Activated CD8-positive, alpha-beta memory T cell treated with anti-CD3 and anti-CD28 coated beads, Interleukin-2, amount 10 ng/mL, durations not matched to agents 7 days and 5 days (primary cell): ENCODE measurements at regions not wholly inside any gene's neighbourhood (a gene's known extent, or its start where the extent isn't known, plus 50 kb on each side); places are given as distances from the start of the nearest gene placed in this dataset.

ENCODE experiments used
- ATAC-seq: fragments of 150-1000 bp; cut with Tn5 transposase; one replicate; pipeline ENCODE4 v1.10.0; 2021; ENCODE audit warnings: moderate library complexity
- CTCF ChIA-PET: fragments of 350-600 bp; sonication (Branson Sonifier 250); formaldehyde crosslinking; loops from one replicate; lab custom pipeline; 2021; ENCODE audit warnings: antibody characterized with exemption; lab: Charles Lee
- DNase-seq: peaks from one replicate; pipeline ENCODE4 v3.0.0-alpha.2; 2020
- H3K27ac Mint-ChIP-seq: one replicate; pipeline ENCODE4 v1.8.0; 2021; ENCODE audit warnings: mild to moderate bottlenecking, mixed read lengths
- H3K27me3 Mint-ChIP-seq: one replicate; pipeline ENCODE4 v1.8.0; 2021; ENCODE audit warnings: mixed read lengths
- H3K36me3 Mint-ChIP-seq: one replicate; pipeline ENCODE4 v1.8.0; 2021; ENCODE audit warnings: mild to moderate bottlenecking, mixed read lengths
- H3K4me1 Mint-ChIP-seq: one replicate; pipeline ENCODE4 v1.8.0; 2021; ENCODE audit warnings: mixed read lengths
- H3K4me3 Mint-ChIP-seq: one replicate; pipeline ENCODE4 v1.8.0; 2021; ENCODE audit warnings: mild to moderate bottlenecking, moderate library complexity, mixed read lengths
- H3K9me3 Mint-ChIP-seq: one replicate; pipeline ENCODE4 v1.8.0; 2022; ENCODE audit warnings: low read depth, mixed read lengths

DNA sequence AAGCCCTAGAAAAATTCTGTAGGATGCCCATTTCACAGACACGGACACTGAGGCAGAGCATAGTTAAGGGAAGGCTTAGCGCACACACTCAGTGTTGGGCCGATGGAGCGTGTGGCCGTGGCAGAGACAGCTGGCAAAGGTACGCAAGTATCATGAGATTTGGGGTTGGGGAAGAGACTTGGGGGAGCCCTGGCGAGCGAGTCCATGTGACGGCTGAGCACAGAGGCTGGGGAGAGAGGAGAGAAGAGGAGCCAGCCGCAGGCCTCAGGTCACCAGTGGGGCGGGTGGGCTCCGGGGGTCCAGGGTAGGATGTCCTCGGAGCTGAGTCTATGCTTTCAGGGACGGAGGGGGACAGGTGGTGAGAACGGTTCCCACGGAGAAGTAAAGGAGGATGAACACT, 311.3 kb downstream of the CTTN start:
- DNase-seq, result no peak
- H3K36me3 Mint-ChIP-seq, result no peaks in the 10 kb centered on the region
- H3K9me3 Mint-ChIP-seq, result no peaks in the 10 kb centered on the region
- H3K4me1 Mint-ChIP-seq, result no peaks in the 10 kb centered on the region
- CTCF ChIA-PET, result no interaction called here
- no peak for ATAC-seq
- H3K4me3 Mint-ChIP-seq, result no peak overlapping the region
- no peak overlapping the region for H3K27ac Mint-ChIP-seq
- peaks cover 6% of the 10 kb centered on the region for H3K27me3 Mint-ChIP-seq

DNA sequence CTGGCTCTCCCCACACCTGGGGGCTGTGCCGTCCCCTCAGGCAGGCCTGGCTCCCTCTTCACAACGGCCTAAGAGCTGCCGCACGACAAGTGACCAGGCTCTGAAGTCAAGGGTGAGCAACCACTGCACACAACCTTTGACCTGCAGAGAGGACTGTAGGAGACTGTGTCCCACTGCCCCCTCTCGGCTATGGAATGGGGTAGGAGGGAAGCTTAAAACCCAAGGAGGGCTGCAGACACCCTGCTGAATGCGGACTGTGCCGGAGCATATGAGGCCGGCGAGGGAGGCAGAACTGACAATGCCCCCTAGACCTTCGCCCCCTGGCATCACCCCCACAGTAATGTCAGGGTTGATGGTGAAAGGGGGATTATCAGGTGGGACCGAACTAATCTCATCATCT, 311.9 kb downstream of the CTTN start:
- H3K9me3 Mint-ChIP-seq, result no peaks in the 10 kb centered on the region
- H3K27me3 Mint-ChIP-seq, result peaks cover 6% of the 10 kb centered on the region
- DNase-seq (no peak), ATAC-seq (no peak)
- no peaks in the 10 kb centered on the region for H3K4me1 Mint-ChIP-seq
- H3K27ac Mint-ChIP-seq, result no peak overlapping the region
- H3K36me3 Mint-ChIP-seq, result no peaks in the 10 kb centered on the region
- H3K4me3 Mint-ChIP-seq, result no peak overlapping the region
- CTCF ChIA-PET, result no interaction called here

DNA sequence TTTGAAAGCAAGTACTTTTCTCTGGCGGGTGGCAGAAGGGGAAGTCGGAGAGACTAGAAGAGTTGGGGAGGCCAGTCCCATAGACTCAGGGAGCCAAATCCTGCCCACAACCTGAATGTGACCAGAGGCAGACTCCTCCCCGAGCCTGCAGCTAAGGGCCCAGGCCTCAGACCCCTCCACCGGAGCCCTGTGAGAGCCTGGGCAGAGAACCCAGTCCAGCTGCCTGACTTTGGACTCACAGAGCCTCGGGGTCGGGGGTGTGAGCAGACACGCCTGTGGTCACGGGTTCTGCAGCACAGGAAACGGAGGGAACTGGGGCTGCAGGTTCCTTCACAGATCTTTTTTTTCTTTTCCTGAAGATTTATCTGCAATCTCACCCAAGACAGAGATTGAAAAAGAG, 312.3 kb downstream of the CTTN start:
- Mint-ChIP-seq H3K4me3 (no peak overlapping the region), H3K27me3 (peaks cover 6% of the 10 kb centered on the region), H3K9me3 (no peaks in the 10 kb centered on the region), H3K4me1 (no peaks in the 10 kb centered on the region), H3K36me3 (no peaks in the 10 kb centered on the region), H3K27ac (no peak overlapping the region)
- ATAC-seq, result no peak
- no peak for DNase-seq
- CTCF ChIA-PET, result no interaction called here

DNA sequence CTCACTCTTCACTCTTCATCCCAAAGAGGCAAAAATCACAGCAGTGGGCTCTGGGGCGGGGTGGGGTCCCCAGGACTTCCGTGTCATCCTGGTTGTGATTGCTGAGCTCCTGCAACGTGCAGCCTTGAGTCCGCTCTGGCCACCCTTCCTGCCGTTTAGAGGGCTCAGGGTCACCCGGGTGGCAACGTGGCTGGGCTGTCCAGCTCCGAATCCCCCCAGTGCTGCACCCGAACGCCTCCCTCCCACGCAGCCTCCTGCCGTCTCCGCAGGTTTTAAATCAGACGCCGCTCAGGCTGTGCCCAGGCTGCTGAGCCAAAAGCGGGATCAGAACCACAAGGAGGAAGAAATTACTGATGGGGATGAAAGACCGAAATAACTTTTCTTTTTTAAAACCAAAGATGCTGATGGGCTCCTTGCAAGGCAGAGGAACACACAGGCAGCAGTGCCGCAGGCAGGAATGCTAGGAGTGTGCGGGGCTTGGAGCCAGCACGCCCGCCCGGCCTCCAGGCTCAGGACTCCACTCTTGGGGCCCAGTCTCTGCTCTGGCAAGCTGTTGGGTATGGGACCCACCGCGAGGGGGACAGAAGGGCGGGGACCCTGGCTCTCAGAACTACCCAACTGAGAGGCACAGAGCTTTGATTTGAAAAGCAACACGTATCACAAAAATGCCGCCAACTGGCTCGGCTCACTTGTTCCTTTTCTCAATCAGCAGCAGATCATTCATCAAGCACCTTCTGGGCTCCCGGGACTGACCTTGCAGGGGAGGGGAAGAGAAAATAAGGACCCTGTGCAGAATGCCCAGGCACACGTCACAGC, 313.0 kb downstream of the CTTN start:
- Mint-ChIP-seq H3K4me1 (no peaks in the 10 kb centered on the region), H3K36me3 (no peaks in the 10 kb centered on the region), H3K9me3 (no peaks in the 10 kb centered on the region), H3K4me3 (no peak overlapping the region), H3K27ac (no peak overlapping the region), H3K27me3 (peaks cover 6% of the 10 kb centered on the region)
- CTCF ChIA-PET, result no interaction called here
- ATAC-seq (no peak), DNase-seq (no peak)

DNA sequence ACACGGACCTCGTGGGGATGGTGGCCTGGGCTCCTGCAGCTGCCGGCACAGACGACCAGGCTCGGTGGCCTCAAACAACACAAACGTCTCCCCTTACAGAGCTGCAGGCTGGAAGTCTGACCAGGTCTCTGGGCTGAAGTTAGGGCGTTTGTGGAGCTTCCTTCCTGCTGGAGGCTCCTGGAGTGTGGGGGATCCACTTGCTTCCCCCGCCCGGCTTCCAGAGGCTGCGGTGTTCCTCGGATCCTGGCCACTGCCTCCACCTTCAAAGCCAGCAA, 313.5 kb downstream of the CTTN start:
- peaks cover 6% of the 10 kb centered on the region for H3K27me3 Mint-ChIP-seq
- ATAC-seq (no peak), DNase-seq (no peak)
- CTCF ChIA-PET, result no interaction called here
- no peaks in the 10 kb centered on the region for H3K9me3 Mint-ChIP-seq
- H3K4me3 Mint-ChIP-seq, result no peak overlapping the region
- no peaks in the 10 kb centered on the region for H3K4me1 Mint-ChIP-seq
- H3K27ac Mint-ChIP-seq, result no peak overlapping the region
- no peaks in the 10 kb centered on the region for H3K36me3 Mint-ChIP-seq

DNA sequence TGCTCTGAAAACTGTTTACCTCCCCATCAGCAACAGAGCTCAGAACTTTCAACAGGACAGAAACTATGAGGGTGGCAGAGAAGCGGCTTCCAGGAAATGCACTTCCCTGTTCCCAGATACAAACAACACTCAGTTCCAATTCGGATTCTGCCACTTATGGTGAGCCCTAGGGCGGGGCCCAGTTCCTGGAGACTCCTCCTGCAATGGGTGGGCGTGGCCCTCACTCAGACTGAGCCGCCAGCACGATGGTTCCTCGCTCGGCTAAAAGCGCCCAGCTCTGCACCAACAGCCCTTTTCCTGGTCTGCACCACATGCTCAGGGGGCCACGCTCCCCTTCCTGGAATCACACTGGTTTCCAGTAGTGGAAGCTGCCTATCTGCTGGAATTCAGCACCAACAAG, 314.1 kb downstream of the CTTN start:
- H3K36me3 Mint-ChIP-seq, result no peaks in the 10 kb centered on the region
- CTCF ChIA-PET, result no interaction called here
- H3K27ac Mint-ChIP-seq, result no peak overlapping the region
- peaks cover 3% of the 10 kb centered on the region for H3K4me1 Mint-ChIP-seq
- H3K27me3 Mint-ChIP-seq, result peaks cover 12% of the 10 kb centered on the region
- DNase-seq, result no peak
- no peak overlapping the region for H3K4me3 Mint-ChIP-seq
- no peaks in the 10 kb centered on the region for H3K9me3 Mint-ChIP-seq
- ATAC-seq, result no peak

DNA sequence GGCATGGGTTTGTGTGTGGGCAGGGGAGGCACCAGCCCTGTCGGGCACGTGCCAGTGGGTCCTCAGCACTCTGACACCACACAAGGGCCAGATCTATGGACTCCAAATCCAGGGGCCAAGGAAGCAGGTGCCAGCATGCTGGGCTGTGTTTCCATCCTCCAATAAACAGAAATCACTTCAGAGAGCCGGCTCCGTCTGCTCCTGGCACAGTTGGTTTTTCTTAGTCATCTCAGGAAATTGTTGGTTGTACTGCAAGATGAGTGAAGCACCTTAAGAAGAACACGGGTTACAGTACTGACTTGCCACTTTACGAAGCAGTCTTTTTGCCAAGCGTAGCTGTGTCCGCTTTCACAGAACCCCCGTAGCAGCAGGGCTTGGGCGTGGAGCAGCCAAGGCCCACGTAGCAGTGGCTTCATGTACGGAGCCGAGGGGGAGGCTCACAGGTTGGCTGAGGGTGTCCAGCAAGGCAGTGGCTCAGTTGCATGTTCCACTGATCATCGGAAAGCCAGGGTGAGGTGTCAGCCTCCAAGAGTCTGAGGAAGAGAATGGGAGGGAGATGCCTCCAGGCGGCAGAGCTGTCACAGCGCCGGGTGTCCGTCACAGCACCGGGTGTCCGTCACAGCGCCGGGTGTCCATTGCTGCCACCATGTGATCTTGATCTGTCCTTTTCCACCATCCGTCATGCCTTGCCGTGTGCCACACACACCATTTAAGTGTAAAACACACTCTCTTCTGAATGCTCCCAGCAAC, 314.9 kb downstream of the CTTN start:
- no peak for DNase-seq
- CTCF ChIA-PET, result no interaction called here
- peaks cover 16% of the 10 kb centered on the region for H3K27me3 Mint-ChIP-seq

DNA sequence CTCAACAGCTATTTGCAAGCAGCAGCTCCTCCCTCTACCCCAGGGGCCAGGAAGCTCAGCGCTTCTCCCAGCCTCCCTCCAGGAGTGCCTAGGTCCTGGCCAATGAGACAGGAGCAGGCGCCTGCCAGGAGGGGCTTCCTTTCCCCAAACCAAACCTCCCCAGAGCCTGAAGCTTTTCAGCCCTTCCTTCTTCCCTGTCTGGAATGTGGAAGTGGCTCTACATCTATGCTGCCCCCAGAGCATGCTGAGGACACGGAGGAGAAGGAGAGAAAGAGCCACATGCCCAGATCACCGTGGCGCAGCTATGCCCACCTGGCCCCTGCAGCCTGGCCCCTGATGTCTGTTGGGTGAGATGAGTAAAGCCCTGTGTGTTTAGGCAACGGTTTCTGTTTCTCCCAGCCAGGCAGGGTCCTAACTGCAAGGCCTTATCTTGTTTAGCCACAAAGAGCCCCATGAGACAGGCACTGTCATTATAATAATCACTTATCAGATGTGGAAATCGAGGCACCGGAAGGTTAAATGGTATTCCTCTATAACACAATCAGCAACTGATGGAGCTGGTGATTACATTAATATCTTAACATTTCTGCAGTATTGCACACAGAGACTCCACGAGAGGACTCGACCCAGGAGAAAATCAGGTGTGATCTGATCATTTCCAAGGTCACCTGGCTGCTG, 315.8 kb downstream of the CTTN start:
- no peak overlapping the region for H3K27ac Mint-ChIP-seq
- H3K9me3 Mint-ChIP-seq, result no peaks in the 10 kb centered on the region
- no peak overlapping the region for H3K4me3 Mint-ChIP-seq
- peaks cover 16% of the 10 kb centered on the region for H3K27me3 Mint-ChIP-seq
- H3K4me1 Mint-ChIP-seq, result peaks cover 3% of the 10 kb centered on the region
- CTCF ChIA-PET, result no interaction called here
- no peaks in the 10 kb centered on the region for H3K36me3 Mint-ChIP-seq
- no peak for DNase-seq
- ATAC-seq, result no peak

More for the DNA sequence above, 314.9 kb downstream of the CTTN start:
- Mint-ChIP-seq H3K36me3 (no peaks in the 10 kb centered on the region), H3K4me3 (no peak overlapping the region), H3K27ac (no peak overlapping the region), H3K4me1 (peaks cover 3% of the 10 kb centered on the region), H3K9me3 (no peaks in the 10 kb centered on the region)
- no peak for ATAC-seq

DNA sequence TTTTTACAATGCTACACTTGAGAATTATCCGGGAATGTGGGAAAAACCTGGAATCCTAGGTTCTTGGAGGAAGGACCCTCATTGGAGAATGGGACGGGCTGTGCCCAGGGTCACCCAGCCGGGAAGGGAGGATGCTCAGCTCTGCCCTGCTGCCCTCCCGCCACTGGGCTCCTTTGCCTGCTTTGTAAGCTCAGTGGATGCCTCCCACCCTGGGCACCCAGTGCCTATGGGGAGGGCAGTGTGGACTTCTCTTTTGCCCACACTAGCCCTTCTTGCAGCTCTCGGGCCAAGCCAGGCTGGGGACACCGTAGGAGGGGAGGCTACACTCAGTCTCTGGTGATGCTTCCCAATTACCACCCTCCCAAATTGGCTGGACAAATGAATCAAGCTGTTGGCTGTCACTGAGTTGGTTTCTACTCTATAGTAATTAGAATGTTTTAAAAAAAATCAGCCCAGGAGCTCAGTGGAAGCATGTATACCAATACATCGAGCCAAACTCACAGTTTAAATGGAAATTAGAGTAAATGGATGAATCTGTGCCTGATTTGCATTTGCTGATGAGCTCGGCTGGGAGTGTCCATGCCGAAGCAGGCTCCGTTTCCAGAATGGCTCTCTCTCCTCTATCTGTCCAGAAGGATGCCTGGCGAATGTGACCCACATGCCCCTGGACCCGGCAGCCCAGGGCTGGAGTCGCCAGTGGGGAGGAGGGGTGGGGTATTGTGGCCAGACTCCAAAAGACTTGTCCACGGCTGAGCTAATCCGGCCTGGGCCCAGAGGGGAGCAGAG, 317.0 kb downstream of the CTTN start:
- Mint-ChIP-seq H3K27me3 (peaks cover 16% of the 10 kb centered on the region), H3K4me3 (no peak overlapping the region), H3K9me3 (no peaks in the 10 kb centered on the region), H3K4me1 (peaks cover 3% of the 10 kb centered on the region), H3K27ac (no peak overlapping the region), H3K36me3 (no peaks in the 10 kb centered on the region)
- CTCF ChIA-PET, result no interaction called here
- DNase-seq (no peak), ATAC-seq (no peak)

DNA sequence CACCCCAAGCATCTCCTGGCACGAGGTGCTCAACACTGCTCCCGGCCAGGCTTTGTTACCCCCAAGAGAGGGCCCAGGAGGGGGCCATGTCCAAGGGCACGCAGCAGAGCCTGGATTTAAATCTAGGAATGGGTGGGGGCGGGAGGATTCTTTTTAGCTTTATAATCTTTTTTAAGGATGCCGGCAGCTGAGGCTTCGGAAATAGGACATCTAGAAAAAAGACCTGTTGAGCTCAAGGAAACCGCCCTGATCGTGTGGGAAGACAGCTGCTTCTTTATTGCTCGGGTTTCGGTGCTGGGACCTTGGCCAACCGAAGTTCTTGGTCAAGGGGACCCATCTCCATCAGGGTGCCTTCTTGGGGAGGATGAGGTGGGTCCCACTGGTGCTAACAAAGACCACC, 317.9 kb downstream of the CTTN start:
- H3K4me3 Mint-ChIP-seq, result no peak overlapping the region
- H3K27me3 Mint-ChIP-seq, result peaks cover 12% of the 10 kb centered on the region
- DNase-seq (no peak), ATAC-seq (no peak)
- H3K27ac Mint-ChIP-seq, result no peak overlapping the region
- H3K36me3 Mint-ChIP-seq, result no peaks in the 10 kb centered on the region
- CTCF ChIA-PET, result no interaction called here
- peaks cover 3% of the 10 kb centered on the region for H3K4me1 Mint-ChIP-seq
- H3K9me3 Mint-ChIP-seq, result no peaks in the 10 kb centered on the region

DNA sequence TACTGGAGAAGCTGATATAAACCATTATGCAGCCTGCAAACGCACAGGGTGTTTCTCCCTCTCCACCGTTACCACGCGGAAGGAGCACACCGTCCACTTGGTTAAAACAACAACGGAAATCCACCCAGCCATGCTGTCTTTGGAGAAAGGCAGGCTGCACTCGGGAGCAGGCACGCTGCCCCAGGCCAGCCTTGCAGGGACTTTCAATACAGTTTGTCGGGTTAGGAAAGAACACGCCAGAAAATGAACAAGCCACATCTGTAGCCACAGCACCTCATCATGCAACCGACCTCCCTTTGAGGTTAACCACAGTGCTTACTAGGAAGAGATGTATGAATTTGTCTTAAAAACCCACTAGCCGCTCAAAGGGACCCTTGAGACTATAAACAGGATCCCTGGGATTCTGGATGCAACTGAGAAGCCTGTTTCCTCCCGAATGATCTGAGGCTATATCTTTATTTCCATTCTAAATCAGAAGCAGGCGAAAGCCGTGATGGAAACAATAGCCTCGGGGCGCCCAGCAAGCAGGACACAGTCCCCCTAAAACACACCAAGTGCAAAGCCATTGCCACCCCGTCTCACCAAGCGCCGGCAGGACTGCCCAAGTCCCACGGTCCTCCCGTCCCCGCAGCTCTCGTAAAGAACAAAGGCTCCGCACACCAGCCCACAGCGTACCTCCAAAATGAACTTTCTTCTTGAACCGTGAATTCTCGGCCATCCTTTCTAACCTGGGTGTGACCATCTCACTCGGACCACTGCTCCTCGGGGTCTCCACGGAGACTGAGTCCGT, 318.9 kb downstream of the CTTN start:
- Mint-ChIP-seq H3K9me3 (no peaks in the 10 kb centered on the region), H3K4me1 (peaks cover 3% of the 10 kb centered on the region), H3K27me3 (peaks cover 10% of the 10 kb centered on the region), H3K36me3 (no peaks in the 10 kb centered on the region), H3K4me3 (no peak overlapping the region), H3K27ac (no peak overlapping the region)
- ATAC-seq (no peak), DNase-seq (no peak)
- CTCF ChIA-PET, result no interaction called here

DNA sequence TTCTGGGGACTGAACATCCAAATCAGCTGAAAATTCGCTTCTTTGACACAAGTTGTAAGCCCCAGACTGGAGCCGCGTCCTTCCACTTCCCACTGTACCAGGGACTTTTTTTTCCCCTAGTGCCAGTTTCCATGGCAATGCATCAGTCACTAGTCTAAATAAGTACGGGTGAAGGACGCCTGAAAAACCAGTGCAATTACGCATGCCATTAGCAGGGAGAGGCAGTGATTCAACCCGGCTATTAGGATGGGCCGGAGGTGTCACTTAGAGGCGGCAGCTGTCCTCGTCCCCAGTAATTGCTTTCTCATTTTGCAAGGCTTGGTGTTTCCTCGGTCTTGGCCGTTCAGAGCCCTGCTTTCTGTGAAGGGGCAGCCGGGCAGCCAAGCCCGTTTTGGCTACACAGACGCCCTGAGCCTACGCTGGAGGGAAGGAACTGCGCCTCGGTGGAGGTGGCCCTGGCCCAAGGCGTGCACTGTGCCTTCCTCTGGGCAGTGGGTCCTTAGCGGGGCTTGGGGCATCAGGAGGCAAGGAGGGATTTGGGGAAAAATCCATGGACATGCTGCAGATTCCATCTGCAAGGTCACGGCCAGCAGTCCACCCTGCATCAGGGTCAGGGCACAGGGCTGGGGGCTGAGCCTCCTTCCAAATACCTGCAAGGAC, 319.7 kb downstream of the CTTN start:
- Mint-ChIP-seq H3K27ac (no peak overlapping the region), H3K4me1 (peaks cover 3% of the 10 kb centered on the region), H3K4me3 (no peak overlapping the region), H3K9me3 (no peaks in the 10 kb centered on the region), H3K36me3 (no peaks in the 10 kb centered on the region), H3K27me3 (peaks cover 10% of the 10 kb centered on the region)
- ATAC-seq (no peak), DNase-seq (no peak)
- CTCF ChIA-PET, result no interaction called here
